OCI-LY3 (cell line): ENCODE measurements at regions not wholly inside any gene's neighbourhood (a gene's known extent, or its start where the extent isn't known, plus 50 kb on each side); places are given as distances from the start of the nearest gene placed in this dataset.

Experiments used
- H2AFZ ChIP-seq: fragments of 200-600, 300-600 bp; shearing (Covaris generic); 2 replicates; pipeline ENCODE4 v1.6.0; 2014; ENCODE audit warnings: antibody characterized with exemption, low read depth, low read length
- H3K27ac ChIP-seq: fragments of 200-600, 300-600 bp; sonication (generic); 2 replicates; pipeline ENCODE4 v1.5.1; 2014; ENCODE audit warnings: mild to moderate bottlenecking, low read length, moderate library complexity, mixed read lengths
- H3K27me3 ChIP-seq: fragments of 200-600, 300-600 bp; sonication (generic); 2 replicates; pipeline ENCODE4 v1.6.1; 2014; ENCODE audit warnings: low read depth, low read length, mixed read lengths
- H3K36me3 ChIP-seq: fragments of 200-600, 300-600 bp; sonication (generic); replicated peaks from 2 replicates; pipeline ENCODE3; 2014; ENCODE audit warnings: low read depth, low read length, mixed read lengths
- H3K4me1 ChIP-seq: fragments of 300-600, 200-600 bp; sonication (generic); 2 replicates; pipeline ENCODE4 v1.6.1; 2014; ENCODE audit warnings: low read length, mixed read lengths
- H3K4me2 ChIP-seq: fragments of 200-600, 300-600 bp; sonication (generic); 2 replicates; pipeline ENCODE4 v1.6.1; 2014; ENCODE audit warnings: low read length, mixed read lengths
- H3K4me3 ChIP-seq: fragments of 300-600, 200-600 bp; sonication (generic); 2 replicates; pipeline ENCODE4 v1.5.1; 2014; ENCODE audit warnings: antibody characterized with exemption, mild to moderate bottlenecking, low read length, moderate library complexity
- H3K79me2 ChIP-seq: fragments of 300-600, 200-600 bp; shearing (Covaris generic); 2 replicates; pipeline ENCODE4 v1.6.1; 2014; ENCODE audit warnings: mild to moderate bottlenecking, low read length, mixed read lengths
- H3K9ac ChIP-seq: fragments of 300-600, 200-600 bp; shearing (Covaris generic); 2 replicates; pipeline ENCODE4 v1.6.0; 2014; ENCODE audit warnings: mild to moderate bottlenecking, low read length, moderate library complexity
- H3K9me3 ChIP-seq: fragments of 200-600, 300-600 bp; shearing (Covaris generic); 2 replicates; pipeline ENCODE4 v1.6.1; 2014; ENCODE audit warnings: low read length, mixed read lengths; ENCODE audit not compliant: insufficient read depth
- H4K20me1 ChIP-seq: fragments of 200-600, 300-600 bp; sonication (generic); 2 replicates; pipeline ENCODE4 v1.6.1; 2016; ENCODE audit warnings: low read length, mixed read lengths; ENCODE audit not compliant: insufficient read depth
- EZH2phosphoT487 ChIP-seq: fragments of 200-600 bp; shearing (Covaris generic); IDR thresholded peaks from 2 replicates; pipeline ENCODE4 v1.6.1; 2018; ENCODE audit warnings: antibody characterized with exemption, mixed run types, low read depth
- TF ChIP-seq, protein P1 (sequence below): fragments of 200-600, 300-600 bp; sonication (generic); IDR thresholded peaks from 2 replicates; pipeline ENCODE4 v1.5.1; 2014; ENCODE audit warnings: antibody characterized with exemption, low read length, low read depth

DNA sequence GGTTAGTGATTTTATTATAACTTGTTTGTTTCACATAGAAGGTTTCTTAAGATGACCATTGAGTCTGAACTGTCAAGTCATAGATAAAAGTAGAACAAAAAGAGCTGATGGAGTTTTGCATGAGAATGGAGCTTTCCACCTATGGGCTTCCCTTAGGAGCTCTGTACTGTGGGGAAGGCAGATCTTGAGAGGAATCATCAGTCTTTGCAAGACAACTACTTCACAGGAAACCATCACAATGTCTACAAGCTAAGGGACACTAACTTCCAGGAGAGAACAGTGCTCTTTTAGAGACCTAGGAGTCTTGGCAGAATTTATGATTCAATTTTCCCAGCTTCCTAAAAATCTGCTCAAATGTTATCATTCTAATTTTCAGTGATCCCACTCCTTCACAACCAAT lies 78.2 kb downstream of the FBXO5 start:
- no peaks in the 10 kb centered on the region for H4K20me1 ChIP-seq
- no peaks in the 10 kb centered on the region for H3K36me3 ChIP-seq
- no peak overlapping the region for H3K4me2 ChIP-seq
- no peak overlapping the region for H3K4me3 ChIP-seq
- no peak overlapping the region for H3K27ac ChIP-seq
- no peak overlapping the region for H3K9ac ChIP-seq
- no peaks in the 10 kb centered on the region for H3K4me1 ChIP-seq
- no peaks in the 10 kb centered on the region for H3K9me3 ChIP-seq
- H3K27me3 ChIP-seq, result no peaks in the 10 kb centered on the region
- H3K79me2 ChIP-seq, result no peaks in the 10 kb centered on the region
- TF ChIP-seq, protein P1, sequence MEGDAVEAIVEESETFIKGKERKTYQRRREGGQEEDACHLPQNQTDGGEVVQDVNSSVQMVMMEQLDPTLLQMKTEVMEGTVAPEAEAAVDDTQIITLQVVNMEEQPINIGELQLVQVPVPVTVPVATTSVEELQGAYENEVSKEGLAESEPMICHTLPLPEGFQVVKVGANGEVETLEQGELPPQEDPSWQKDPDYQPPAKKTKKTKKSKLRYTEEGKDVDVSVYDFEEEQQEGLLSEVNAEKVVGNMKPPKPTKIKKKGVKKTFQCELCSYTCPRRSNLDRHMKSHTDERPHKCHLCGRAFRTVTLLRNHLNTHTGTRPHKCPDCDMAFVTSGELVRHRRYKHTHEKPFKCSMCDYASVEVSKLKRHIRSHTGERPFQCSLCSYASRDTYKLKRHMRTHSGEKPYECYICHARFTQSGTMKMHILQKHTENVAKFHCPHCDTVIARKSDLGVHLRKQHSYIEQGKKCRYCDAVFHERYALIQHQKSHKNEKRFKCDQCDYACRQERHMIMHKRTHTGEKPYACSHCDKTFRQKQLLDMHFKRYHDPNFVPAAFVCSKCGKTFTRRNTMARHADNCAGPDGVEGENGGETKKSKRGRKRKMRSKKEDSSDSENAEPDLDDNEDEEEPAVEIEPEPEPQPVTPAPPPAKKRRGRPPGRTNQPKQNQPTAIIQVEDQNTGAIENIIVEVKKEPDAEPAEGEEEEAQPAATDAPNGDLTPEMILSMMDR, result no peak
- TF ChIP-seq EZH2phosphoT487, result no peak
- H2AFZ ChIP-seq, result no peak overlapping the region

DNA sequence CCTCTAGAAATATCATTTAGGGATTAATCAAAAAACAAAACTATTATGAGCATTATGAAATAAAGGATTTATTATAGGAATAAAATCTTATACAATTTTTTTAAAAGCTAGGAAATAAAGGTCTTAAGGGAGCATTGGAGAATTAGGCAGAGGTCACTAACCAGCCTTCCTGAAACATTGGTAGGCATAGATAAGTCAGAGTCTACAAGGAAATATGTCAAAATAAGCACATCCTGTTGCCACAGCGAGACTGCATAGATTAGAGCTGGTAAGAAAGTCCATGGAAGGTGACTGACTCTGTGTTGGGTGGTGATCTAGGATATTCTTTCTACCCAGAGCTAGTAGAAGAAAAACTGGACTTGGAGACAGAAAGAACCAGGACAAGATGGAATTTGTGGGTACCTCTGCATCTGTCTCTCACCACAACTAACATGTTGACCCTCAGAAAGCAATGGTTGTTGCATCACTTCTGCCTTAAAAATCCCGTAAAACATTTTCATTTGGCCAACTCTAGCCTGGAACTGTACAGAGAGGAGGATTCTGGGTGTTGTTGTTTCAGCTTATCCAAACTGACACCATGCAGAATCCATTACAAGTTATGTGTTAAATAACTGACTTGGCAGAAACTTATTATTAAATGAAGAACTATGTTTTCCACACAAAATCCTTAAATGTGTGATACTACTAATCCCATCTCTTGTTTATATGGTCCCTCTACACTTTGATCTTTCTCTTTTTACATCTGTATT lies 77.1 kb downstream of the FBXO5 start:
- no peak overlapping the region for H3K27ac ChIP-seq
- no peaks in the 10 kb centered on the region for H3K9me3 ChIP-seq
- no peaks in the 10 kb centered on the region for H3K27me3 ChIP-seq
- no peak for TF ChIP-seq EZH2phosphoT487
- TF ChIP-seq, protein P1, result no peak
- H2AFZ ChIP-seq, result no peak overlapping the region
- no peak overlapping the region for H3K4me3 ChIP-seq
- H3K4me1 ChIP-seq, result no peaks in the 10 kb centered on the region
- no peak overlapping the region for H3K4me2 ChIP-seq
- H3K9ac ChIP-seq, result no peak overlapping the region
- no peaks in the 10 kb centered on the region for H4K20me1 ChIP-seq
- H3K36me3 ChIP-seq, result no peaks in the 10 kb centered on the region
- H3K79me2 ChIP-seq, result no peaks in the 10 kb centered on the region

DNA sequence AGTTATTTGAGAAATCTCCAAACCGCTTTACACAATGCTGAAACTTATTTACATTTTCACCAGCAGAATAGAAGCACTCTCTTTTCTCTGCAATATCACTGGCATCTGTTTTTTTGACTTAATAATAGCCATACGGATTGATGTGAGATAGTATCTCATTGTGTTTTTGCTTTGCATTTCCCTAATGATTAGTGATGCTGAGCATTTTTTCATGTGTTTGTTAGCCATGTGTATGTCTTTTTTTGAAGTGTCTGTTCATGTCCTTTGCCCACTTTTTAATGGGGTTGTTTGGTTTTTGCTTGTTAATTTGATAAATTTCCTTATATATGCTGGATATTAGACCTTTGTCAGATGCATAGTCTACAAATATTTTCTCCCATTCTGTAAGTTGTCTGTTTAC lies 73.6 kb downstream of the FBXO5 start:
- H3K9ac ChIP-seq, result no peak overlapping the region
- H3K4me2 ChIP-seq, result no peak overlapping the region
- H3K36me3 ChIP-seq, result no peaks in the 10 kb centered on the region
- no peak overlapping the region for H3K27ac ChIP-seq
- TF ChIP-seq EZH2phosphoT487, result no peak
- TF ChIP-seq, protein P1, result no peak
- H3K9me3 ChIP-seq, result no peaks in the 10 kb centered on the region
- H3K27me3 ChIP-seq, result no peaks in the 10 kb centered on the region
- H2AFZ ChIP-seq, result no peak overlapping the region
- H3K4me1 ChIP-seq, result no peaks in the 10 kb centered on the region
- no peaks in the 10 kb centered on the region for H3K79me2 ChIP-seq
- H4K20me1 ChIP-seq, result no peaks in the 10 kb centered on the region
- no peak overlapping the region for H3K4me3 ChIP-seq

DNA sequence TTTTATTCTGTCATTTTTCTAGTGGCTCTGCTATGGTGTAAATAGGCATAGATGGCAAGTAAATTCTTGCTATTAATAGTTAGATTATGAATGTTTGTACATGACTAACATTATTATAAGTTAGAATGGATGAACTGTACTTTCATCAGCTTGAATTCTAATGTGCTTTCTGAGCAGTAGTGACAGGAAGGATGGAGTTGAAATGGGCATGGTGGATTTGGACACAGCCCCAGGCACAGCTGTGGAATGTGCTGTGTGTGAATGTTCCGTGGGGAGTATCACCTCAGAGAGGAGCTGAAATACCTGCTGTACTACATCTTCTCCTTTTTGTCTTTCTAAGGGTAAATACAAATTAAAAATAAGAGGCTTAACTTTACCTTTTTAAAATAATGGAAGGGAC lies 66.8 kb downstream of the FBXO5 start:
- H3K9ac ChIP-seq, result no peak overlapping the region
- no peak overlapping the region for H3K4me2 ChIP-seq
- no peak overlapping the region for H3K27ac ChIP-seq
- H2AFZ ChIP-seq, result no peak overlapping the region
- no peaks in the 10 kb centered on the region for H3K9me3 ChIP-seq
- no peaks in the 10 kb centered on the region for H3K4me1 ChIP-seq
- H4K20me1 ChIP-seq, result no peaks in the 10 kb centered on the region
- no peaks in the 10 kb centered on the region for H3K79me2 ChIP-seq
- H3K4me3 ChIP-seq, result no peak overlapping the region
- no peaks in the 10 kb centered on the region for H3K27me3 ChIP-seq
- no peaks in the 10 kb centered on the region for H3K36me3 ChIP-seq
- no peak for TF ChIP-seq EZH2phosphoT487
- TF ChIP-seq, protein P1, result no peak
